ENCODE measurements at regions not wholly inside any gene's neighbourhood (a gene's known extent, or its start where the extent isn't known, plus 50 kb on each side); places are given as distances from the start of the nearest gene placed in this dataset.

GRCh38 chr15:81781395-81781794 lies 264.4 kb downstream of the MEX3B start:
- no peak for TF ChIP-seq CTCF (IDR thresholded peaks at IDR 0.05)
- no peak for TF ChIP-seq POLR2AphosphoS5 (IDR thresholded peaks at IDR 0.05; ENCODE audit: low read depth, low read length)
